ENCODE measurements at regions not wholly inside any gene's neighbourhood (a gene's known extent, or its start where the extent isn't known, plus 50 kb on each side); places are given as distances from the start of the nearest gene placed in this dataset.

DNA sequence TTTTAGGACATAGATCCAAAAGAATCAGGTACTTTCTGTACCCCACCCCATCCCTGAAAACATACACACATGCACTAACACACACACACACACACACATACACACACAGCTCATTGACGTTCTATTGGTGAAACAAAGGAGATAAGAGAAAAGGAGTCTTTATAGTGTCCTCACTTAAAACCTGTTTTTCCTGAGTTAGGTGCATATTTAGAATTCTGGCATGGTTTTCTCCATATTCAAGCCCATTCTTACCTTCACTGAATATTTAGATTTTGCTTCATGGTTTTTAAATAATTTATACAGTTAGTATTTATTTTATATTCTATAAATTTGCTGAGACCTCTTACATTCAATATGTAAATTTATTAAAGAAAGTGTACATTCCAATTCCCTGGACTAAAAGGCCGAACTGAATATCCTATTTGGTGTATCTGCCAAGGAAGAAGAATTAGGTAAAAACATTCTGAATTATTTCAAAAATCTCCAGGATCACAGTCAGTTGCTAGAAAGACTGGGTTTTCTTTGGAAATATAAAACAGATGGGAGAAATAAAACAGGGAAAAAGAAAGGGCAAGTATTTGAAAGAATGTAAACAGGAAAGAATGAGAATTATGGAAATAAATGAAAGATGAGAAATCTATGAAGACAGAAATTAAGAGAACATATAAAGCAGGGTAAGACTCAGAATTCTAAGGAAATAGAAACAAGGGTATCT, 556.2 kb downstream of the KCTD12 start:
- Histone ChIP-seq H3K4me3 (ENCODE audit: low read depth in 1 of 3, low read length in 3 of 3) (no peak overlapping the region), H3K9ac (ENCODE audit: low read depth in 1 of 2, low read length in 2 of 2) (no peak overlapping the region), H3K27me3 (ENCODE audit: control insufficient read depth in 4 of 4, insufficient read depth in 4 of 4, low read length in 3 of 4) (peaks cover 0 to 2% (median 0%) of the 10 kb centered on the region in 4 donors), H3K27ac (ENCODE audit: low read depth in 1 of 2, low read length in 2 of 2) (no peak overlapping the region), H3K4me1 (ENCODE audit: control insufficient read depth in 4 of 4, insufficient read depth in 4 of 4, low read length in 3 of 4) (no peaks in the 10 kb centered on the region), H3K36me3 (ENCODE audit: control insufficient read depth in 4 of 4, insufficient read depth in 3 of 4, low read depth in 1 of 4, low read length in 3 of 4) (no peaks in the 10 kb centered on the region), H3K9me3 (ENCODE audit: control insufficient read depth in 4 of 4, low read length in 3 of 4) (peaks cover 0 to 6% (median 0%) of the 10 kb centered on the region in 4 donors)
- WGBS, result 41% methylated on average over 2 of the region's 2 CpGs
- DNase-seq (ENCODE audit: low spot score), result no peak
- TF ChIP-seq, protein P1, sequence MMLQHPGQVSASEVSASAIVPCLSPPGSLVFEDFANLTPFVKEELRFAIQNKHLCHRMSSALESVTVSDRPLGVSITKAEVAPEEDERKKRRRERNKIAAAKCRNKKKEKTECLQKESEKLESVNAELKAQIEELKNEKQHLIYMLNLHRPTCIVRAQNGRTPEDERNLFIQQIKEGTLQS (IDR thresholded peaks at IDR 0.05), result no peak
- no peak for TF ChIP-seq FOXA1 (IDR thresholded peaks at IDR 0.05)
- TF ChIP-seq, protein P2, sequence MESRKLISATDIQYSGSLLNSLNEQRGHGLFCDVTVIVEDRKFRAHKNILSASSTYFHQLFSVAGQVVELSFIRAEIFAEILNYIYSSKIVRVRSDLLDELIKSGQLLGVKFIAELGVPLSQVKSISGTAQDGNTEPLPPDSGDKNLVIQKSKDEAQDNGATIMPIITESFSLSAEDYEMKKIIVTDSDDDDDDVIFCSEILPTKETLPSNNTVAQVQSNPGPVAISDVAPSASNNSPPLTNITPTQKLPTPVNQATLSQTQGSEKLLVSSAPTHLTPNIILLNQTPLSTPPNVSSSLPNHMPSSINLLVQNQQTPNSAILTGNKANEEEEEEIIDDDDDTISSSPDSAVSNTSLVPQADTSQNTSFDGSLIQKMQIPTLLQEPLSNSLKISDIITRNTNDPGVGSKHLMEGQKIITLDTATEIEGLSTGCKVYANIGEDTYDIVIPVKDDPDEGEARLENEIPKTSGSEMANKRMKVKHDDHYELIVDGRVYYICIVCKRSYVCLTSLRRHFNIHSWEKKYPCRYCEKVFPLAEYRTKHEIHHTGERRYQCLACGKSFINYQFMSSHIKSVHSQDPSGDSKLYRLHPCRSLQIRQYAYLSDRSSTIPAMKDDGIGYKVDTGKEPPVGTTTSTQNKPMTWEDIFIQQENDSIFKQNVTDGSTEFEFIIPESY (IDR thresholded peaks at IDR 0.05), result no peak
- TF ChIP-seq, protein P3, sequence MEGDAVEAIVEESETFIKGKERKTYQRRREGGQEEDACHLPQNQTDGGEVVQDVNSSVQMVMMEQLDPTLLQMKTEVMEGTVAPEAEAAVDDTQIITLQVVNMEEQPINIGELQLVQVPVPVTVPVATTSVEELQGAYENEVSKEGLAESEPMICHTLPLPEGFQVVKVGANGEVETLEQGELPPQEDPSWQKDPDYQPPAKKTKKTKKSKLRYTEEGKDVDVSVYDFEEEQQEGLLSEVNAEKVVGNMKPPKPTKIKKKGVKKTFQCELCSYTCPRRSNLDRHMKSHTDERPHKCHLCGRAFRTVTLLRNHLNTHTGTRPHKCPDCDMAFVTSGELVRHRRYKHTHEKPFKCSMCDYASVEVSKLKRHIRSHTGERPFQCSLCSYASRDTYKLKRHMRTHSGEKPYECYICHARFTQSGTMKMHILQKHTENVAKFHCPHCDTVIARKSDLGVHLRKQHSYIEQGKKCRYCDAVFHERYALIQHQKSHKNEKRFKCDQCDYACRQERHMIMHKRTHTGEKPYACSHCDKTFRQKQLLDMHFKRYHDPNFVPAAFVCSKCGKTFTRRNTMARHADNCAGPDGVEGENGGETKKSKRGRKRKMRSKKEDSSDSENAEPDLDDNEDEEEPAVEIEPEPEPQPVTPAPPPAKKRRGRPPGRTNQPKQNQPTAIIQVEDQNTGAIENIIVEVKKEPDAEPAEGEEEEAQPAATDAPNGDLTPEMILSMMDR (IDR thresholded peaks at IDR 0.05; ENCODE audit: low read depth, low read length, missing input control), result no peak
- TF ChIP-seq RXRA (IDR thresholded peaks at IDR 0.05), result no peak
- TF ChIP-seq YY1 (IDR thresholded peaks at IDR 0.05), result no peak
- TF ChIP-seq, protein P4, sequence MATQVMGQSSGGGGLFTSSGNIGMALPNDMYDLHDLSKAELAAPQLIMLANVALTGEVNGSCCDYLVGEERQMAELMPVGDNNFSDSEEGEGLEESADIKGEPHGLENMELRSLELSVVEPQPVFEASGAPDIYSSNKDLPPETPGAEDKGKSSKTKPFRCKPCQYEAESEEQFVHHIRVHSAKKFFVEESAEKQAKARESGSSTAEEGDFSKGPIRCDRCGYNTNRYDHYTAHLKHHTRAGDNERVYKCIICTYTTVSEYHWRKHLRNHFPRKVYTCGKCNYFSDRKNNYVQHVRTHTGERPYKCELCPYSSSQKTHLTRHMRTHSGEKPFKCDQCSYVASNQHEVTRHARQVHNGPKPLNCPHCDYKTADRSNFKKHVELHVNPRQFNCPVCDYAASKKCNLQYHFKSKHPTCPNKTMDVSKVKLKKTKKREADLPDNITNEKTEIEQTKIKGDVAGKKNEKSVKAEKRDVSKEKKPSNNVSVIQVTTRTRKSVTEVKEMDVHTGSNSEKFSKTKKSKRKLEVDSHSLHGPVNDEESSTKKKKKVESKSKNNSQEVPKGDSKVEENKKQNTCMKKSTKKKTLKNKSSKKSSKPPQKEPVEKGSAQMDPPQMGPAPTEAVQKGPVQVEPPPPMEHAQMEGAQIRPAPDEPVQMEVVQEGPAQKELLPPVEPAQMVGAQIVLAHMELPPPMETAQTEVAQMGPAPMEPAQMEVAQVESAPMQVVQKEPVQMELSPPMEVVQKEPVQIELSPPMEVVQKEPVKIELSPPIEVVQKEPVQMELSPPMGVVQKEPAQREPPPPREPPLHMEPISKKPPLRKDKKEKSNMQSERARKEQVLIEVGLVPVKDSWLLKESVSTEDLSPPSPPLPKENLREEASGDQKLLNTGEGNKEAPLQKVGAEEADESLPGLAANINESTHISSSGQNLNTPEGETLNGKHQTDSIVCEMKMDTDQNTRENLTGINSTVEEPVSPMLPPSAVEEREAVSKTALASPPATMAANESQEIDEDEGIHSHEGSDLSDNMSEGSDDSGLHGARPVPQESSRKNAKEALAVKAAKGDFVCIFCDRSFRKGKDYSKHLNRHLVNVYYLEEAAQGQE (IDR thresholded peaks at IDR 0.05), result no peak
- TF ChIP-seq RAD21 (IDR thresholded peaks at IDR 0.05), result no peak
- TF ChIP-seq SP1 (IDR thresholded peaks at IDR 0.05), result no peak
- no peak for TF ChIP-seq NR2F2 (IDR thresholded peaks at IDR 0.05)

DNA sequence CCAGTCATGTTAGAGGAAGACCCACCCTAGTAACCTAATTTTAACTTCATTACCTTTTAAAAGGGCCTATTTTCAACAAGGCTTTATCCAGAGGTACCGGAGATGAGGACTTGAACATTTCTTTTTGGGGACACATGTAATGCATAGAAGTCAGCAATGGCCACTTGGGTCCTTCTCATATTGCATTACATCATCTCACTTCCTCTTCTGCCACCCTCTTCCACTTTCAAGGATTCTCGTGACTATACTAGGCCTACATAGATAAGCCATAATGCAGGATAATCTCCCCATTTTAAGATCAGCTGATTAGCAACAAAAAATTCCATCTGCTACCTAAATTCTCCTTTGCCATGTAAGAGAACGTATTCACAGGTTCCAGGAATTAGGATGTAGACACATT, 557.2 kb downstream of the KCTD12 start:
- no peak for DNase-seq (ENCODE audit: low spot score)
- H3K9me3 ChIP-seq (ENCODE audit: control insufficient read depth in 4 of 4, low read length in 3 of 4), result peaks cover 0 to 6% (median 0%) of the 10 kb centered on the region in 4 donors
- H3K36me3 ChIP-seq (ENCODE audit: control insufficient read depth in 4 of 4, insufficient read depth in 3 of 4, low read depth in 1 of 4, low read length in 3 of 4), result no peaks in the 10 kb centered on the region
- H3K27ac ChIP-seq (ENCODE audit: low read depth in 1 of 2, low read length in 2 of 2), result no peak overlapping the region
- no peaks in the 10 kb centered on the region for H3K4me1 ChIP-seq (ENCODE audit: control insufficient read depth in 4 of 4, insufficient read depth in 4 of 4, low read length in 3 of 4)
- no peak for TF ChIP-seq FOXA1 (IDR thresholded peaks at IDR 0.05)
- no peak for TF ChIP-seq RXRA (IDR thresholded peaks at IDR 0.05)
- TF ChIP-seq HNF4A (conservative IDR thresholded peaks at IDR 0.05), result no peak
- no peak for TF ChIP-seq RAD21 (IDR thresholded peaks at IDR 0.05)
- TF ChIP-seq EGR1 (IDR thresholded peaks at IDR 0.05; ENCODE audit: low read depth in 2 of 2), result no peak
- TF ChIP-seq GABPA (IDR thresholded peaks at IDR 0.05 in 1 of 2, conservative IDR thresholded peaks at IDR 0.05 in 1 of 2), result no peak
- TF ChIP-seq, protein P4 (IDR thresholded peaks at IDR 0.05), result no peak
- TF ChIP-seq, protein P1 (IDR thresholded peaks at IDR 0.05), result no peak
- TF ChIP-seq, protein P2 (IDR thresholded peaks at IDR 0.05), result no peak
- TF ChIP-seq TAF1 (conservative IDR thresholded peaks at IDR 0.05), result no peak
- no peak for TF ChIP-seq JUND (IDR thresholded peaks at IDR 0.05)
- no peak for TF ChIP-seq HNF4G (IDR thresholded peaks at IDR 0.05)
- TF ChIP-seq SP1 (IDR thresholded peaks at IDR 0.05), result no peak
- H3K27me3 ChIP-seq (ENCODE audit: control insufficient read depth in 4 of 4, insufficient read depth in 4 of 4, low read length in 3 of 4), result peaks cover 0 to 2% (median 0%) of the 10 kb centered on the region in 4 donors
- no peak overlapping the region for H3K9ac ChIP-seq (ENCODE audit: low read depth in 1 of 2, low read length in 2 of 2)
- whole genome bisulfite sequencing, result 70% methylated on average over 3 of the region's 3 CpGs
- no peak overlapping the region for H3K4me3 ChIP-seq (ENCODE audit: low read depth in 1 of 3, low read length in 3 of 3)

Data from liver (tissue), 8 donors.